Body of pancreas (tissue), 4 donors: ENCODE measurements at regions not wholly inside any gene's neighbourhood (a gene's known extent, or its start where the extent isn't known, plus 50 kb on each side); places are given as distances from the start of the nearest gene placed in this dataset.

Experiments used
- POLR2A ChIP-seq, 3 donors: fragments of 450-650 bp; IDR thresholded peaks; one replicate each; pipeline ENCODE4 v1.6.1; 2016; ENCODE audit warnings: antibody characterized with exemption in 3 of 3, mild to moderate bottlenecking in 2 of 3
- TF ChIP-seq, protein P1 (sequence below), 7 experiments: fragments of 450-650 bp in 4 of 7; fragments of 200-600 bp in 3 of 7; sonication (generic) in 3 of 7; IDR thresholded peaks; one replicate each; pipeline ENCODE4 v1.5.1; 2016 to 2019; ENCODE audit warnings: antibody characterized with exemption in 7 of 7

DNA sequence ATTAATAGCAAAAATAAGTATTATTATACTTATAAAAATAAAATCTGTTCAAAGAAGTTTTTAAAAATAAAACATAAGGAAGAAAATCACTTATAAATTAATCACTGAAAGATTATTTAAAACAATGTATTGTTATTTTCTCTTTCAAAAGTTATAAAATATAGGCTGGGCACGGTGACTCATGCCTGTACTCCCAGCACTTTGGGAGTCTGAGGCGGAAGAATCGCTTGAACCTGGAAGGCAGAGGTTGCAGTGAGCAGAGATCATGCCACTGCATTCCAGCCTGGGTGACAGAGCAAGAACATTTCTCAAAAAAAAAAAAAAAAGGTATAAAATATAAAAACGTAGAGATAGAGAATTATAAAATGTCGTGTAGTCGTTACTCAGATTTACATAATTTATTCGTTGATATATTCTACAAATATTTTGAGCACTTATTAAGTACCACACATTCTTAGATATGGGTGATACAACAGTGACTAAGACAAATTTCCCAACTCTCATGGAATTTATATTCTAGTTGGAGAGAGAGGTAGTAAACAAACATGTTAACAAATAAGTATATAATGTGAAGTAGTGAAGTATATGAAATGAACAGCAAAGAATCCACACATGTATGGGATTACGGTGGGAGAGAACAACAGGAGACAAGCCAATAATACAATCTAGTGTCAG is 1030.0 kb downstream of the SORCS1 start:
- no peak for TF ChIP-seq POLR2A (IDR thresholded peaks at IDR 0.05)
- TF ChIP-seq, protein P1, sequence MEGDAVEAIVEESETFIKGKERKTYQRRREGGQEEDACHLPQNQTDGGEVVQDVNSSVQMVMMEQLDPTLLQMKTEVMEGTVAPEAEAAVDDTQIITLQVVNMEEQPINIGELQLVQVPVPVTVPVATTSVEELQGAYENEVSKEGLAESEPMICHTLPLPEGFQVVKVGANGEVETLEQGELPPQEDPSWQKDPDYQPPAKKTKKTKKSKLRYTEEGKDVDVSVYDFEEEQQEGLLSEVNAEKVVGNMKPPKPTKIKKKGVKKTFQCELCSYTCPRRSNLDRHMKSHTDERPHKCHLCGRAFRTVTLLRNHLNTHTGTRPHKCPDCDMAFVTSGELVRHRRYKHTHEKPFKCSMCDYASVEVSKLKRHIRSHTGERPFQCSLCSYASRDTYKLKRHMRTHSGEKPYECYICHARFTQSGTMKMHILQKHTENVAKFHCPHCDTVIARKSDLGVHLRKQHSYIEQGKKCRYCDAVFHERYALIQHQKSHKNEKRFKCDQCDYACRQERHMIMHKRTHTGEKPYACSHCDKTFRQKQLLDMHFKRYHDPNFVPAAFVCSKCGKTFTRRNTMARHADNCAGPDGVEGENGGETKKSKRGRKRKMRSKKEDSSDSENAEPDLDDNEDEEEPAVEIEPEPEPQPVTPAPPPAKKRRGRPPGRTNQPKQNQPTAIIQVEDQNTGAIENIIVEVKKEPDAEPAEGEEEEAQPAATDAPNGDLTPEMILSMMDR (IDR thresholded peaks at IDR 0.05): no peak
